Myocyte (in vitro differentiated cells): ENCODE measurements at regions not wholly inside any gene's neighbourhood (a gene's known extent, or its start where the extent isn't known, plus 50 kb on each side); places are given as distances from the start of the nearest gene placed in this dataset.

Experiments
- DNase-seq: peaks from one replicate; pipeline ENCODE4 v3.0.0-alpha.2; 2012; ENCODE audit warnings: low read depth

DNA sequence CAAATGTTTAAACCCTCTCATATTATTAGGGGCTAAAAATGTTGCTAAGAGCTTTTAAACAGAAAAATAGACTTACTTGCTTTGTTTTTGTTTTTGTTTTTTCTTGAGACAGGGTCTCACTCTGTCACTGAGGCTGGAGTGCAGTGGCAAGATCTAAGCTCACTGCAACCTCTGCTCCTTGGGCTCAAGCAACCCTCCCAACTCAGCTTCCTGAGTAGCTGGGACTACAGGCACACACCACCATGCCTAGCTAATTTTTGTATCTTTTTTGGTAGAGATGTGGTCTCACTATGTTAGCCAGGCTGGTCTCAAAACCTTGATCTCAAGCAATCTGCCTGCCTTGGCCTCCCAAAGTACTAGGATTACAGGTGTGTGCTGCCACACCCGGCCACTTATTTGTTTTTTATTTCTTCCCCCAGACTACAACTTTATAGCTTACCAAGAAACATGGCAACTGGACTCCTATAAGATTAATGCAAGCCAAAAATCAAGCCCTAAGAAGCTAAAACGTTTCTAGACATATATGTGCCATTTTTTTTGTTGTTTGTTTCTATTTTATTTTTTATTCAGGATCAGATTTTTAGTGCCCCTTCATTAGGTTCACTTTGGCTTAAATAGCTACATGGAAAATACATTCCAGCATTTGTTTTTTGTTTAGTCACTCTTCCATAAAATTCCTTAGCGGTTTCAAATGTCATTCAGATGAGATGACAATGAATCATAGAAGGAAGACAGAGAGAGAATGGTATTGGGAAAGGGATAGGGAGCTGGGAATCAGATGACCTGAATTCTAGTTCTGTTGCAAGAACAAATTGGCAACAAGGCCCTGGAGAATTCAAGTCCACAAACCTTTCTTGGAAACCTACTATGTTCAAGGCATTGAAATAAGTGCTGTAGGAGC, 163.4 kb upstream of the MKLN1 start:
- DNase-seq: peak; percentile 93

DNA sequence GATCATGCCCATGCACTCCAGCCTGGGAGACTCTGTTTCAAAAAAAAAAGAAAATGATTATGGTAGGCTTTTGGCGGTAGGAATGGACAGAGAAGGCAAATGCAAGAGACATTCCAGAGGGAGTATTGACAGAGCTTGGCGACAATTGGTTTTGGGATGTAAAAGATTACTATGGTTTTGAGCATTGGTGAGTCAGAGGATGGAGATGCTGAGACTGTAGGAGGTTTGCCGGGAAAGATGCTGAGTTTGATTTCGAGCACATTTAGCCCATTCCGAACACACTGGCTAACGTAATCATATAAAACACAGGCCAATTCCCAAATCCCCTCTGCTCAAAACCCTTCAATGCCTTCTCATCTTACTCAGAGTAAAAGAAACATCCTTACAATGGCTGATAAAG, 161.6 kb upstream of the MKLN1 start:
- no peak for DNase-seq

GRCh38 chr7:131170440-131171271, 157.0 kb upstream of the MKLN1 start:
- peak; percentile 68 for DNase-seq

DNA sequence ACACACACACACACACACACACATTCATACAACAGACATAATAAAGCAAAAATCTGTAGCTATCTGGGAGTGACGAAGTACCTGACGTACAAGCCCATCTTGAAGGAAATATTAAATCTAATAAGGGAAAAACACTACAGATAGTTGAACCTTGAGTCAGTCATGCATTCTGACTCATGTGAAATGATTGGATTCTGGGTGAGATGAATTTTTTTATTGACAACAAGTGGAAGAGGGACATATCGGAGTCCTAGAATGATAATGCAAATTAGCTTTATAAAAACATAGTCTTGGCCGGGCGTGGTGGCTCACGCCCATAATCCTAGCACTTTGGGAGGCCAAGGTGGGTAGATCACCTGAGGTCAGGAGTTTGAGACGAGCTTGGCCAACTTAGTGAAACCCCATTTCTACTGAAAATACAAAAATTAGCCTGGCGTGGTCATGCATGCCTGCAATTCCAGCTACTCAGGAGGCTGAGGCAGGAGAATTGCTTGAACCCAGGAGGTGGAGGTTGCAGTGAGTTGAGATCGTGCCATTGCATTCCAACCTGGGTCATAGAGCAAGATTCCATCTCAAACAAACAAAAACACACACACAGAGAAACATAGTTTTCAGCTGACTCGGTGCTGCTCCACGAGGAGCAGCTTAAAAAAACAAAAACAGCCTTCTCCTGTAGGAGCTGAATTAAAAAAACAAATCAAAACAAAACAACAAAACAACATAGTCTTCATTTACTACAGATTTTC, 154.4 kb upstream of the MKLN1 start:
- no peak for DNase-seq

DNA sequence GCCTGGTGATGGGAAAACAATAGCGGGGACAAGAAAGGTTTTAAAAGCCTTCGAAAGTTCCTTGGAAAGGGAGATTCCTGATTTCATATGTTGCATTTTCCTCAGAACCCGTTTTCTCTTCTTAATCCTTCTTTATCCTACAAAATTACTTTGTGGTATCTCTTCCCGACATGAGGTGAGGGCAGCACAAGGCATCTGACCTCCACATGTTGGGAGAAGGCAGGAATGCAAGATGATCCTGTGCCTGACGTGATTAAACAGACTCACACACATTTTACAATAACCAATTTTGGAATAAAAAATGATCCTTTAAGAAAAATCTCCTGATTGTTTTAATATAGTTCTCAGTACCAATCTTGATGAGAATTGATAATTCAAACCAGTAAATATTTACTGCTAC, 153.3 kb upstream of the MKLN1 start:
- no peak for DNase-seq

- no peak for DNase-seq
Measured at GRCh38 chr7:131174855-131175254, 152.8 kb upstream of the MKLN1 start.

GRCh38 chr7:131182446-131183058, 145.1 kb upstream of the MKLN1 start:
- no peak for DNase-seq

GRCh38 chr7:131183072-131183471, 144.6 kb upstream of the MKLN1 start:
- no peak for DNase-seq

GRCh38 chr7:131183611-131184119, 144.0 kb upstream of the MKLN1 start:
- no peak for DNase-seq

DNA sequence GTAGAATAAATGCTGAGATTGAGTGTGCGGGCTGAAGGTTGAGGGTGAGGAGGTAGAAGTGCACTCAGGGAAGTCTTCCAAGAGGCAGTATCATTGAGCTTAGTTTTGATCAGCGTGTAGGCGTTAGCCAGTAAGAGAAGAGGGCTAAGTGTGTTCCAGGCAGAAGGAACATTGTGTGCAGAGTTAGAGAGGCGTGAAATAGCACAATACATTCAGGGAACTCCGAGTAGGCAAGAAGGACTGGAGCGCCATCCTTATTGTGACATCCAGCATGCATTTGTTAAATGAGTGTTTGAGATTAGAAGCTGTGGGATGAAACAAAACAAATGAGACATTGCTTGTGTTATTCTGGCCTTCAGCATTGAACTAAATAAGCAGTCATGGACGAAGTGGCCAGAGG, 140.9 kb upstream of the MKLN1 start:
- DNase-seq: no peak

GRCh38 chr7:131188367-131189339, 139.0 kb upstream of the MKLN1 start:
- DNase-seq: peak; percentile 97

DNA sequence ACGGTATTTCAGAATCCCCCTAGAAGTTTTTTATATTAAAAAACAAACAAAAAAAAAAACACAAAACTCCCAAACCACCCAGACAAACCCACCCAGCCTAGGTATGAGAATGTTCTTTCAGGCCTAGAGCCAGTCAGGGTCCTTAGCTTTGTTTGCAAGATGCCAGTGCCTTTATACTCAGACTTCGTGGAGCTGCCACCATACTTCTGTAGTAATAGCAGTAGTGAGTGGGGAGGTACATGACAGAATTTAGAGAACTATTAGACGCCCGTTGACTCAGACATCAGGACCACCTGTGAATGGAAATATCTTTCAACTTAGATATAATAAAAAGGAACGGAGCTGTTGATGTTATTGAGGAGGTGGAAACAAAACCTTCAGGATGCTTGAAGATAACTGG, 138.2 kb upstream of the MKLN1 start:
- no peak for DNase-seq

DNA sequence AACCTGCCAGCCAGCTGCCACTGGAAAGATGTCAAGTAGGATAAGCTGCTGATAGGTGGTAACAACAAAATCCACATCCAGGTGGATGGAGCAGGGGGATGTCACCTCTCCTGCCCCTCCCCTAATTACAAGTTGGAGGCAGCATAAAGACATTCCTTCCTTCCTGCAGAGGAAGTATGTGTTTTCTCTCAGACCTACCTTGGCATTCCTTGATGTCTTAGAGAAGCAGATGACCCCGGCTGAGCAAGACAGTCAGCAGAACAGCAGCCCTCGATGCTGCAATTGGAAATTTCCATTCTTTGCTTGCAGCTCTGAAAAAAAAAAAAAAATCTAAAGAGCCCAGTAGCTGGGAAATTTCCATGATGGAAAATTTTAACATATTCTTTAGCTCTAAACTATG, 137.5 kb upstream of the MKLN1 start:
- no peak for DNase-seq

DNA sequence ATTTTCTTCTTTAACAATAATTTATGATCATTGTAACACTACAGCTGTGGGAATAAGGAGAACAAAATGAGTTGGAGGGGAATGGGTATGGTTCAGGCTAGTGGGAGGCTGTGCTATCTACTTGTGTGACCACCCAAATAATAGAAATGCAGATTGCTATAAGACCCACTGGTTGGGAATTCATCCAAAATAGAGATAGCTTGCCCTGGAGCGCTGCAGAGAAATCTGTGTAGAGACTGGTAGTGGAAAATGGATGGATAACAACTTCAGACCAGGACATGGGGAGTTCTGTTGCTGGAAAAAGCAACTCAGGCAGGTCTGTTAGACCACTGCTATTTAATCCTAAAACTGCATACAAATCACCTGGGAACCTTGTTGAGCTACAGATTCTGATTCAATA, 137.1 kb upstream of the MKLN1 start:
- no peak for DNase-seq

DNA sequence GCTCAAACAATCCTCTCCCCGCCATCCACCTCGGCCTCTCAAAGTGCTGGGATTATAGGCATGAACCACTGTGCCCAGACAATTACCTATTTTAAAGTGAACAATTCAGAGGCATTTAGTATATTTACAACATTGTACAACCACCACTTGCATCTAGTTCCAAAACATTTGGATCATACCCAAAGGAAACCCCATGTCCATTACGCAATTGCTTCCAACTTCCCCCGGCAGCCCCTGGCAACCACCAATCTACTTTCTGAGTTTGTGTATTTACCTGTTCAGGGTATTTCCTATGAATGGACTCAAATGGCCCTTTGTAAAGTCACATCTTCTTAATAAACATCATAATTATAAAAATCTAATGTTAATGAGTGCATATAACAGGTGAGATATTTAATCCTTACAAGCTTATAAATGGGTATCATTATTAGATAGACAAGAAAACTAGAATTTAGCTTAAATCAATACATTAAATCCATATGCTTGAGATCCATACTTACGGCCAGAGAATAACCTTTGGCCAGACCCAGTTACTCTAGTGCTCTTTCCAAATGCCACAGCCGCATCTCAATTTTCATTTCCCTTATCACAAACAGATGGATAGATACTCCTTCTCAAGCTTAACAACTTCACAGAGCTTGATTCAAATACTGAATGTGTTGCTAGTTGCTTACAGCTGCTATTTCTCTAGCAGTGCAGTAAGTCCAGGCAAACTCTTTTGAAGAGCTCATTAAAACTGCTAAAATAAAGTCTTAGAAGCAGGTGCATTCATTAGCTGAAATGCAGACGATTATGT, 133.4 kb upstream of the MKLN1 start:
- no peak for DNase-seq

DNA sequence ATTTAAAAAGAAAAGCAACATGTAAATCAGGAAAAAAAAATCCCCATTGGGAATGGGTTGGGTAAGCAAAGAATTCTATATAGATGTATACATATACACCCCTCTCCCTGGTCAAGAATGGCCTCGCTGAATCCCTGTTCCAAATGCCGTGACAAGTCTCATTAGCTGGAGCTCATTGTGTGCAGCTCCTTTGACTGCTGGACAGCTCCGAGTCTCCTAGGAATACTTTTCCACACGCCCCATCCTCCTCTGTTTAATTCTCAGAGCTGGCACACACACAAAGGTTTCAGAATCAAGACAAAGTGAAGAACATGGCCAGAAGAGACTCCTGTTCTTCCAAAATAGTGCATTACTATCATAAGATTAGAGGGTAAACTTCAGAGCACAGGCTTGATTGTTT, 130.9 kb upstream of the MKLN1 start:
- DNase-seq: peak; percentile 70

DNA sequence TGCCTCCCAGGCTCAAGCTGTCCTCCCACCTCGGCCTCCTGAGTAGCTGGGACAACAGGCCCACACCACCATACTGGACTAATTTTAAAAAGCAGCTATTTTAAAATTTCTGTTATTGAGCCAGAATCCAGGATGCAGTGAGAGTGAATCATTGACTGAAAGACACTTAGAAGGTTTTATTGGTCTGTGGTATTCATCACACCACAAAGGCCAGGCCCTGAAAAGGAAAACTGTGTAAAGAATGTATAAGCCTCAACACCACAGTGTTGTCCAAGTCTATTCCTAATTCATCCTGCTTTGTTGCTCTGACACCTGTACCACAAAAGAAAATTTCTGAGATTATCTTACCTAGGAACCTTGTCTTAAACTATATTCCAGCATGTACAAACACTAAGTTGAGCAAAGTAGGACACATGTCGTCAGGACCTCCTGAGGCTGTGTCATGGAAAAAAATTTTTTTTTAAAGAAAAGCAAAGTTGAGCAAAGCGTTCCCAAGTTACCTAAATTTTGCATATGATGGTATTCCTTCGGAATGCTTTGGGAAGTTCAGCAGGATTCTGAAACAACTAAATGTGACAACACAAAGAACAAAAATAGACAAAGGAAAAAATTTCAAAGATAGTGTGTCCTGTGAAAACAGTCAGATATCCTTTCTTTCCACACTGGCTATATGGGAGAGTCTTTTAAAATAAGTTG, 129.6 kb upstream of the MKLN1 start:
- peak; percentile 69 for DNase-seq

GRCh38 chr7:131202451-131202850, 125.2 kb upstream of the MKLN1 start:
- peak; percentile 70 for DNase-seq
